ENCODE measurements at regions not wholly inside any gene's neighbourhood (a gene's known extent, or its start where the extent isn't known, plus 50 kb on each side); places are given as distances from the start of the nearest gene placed in this dataset.

DNA sequence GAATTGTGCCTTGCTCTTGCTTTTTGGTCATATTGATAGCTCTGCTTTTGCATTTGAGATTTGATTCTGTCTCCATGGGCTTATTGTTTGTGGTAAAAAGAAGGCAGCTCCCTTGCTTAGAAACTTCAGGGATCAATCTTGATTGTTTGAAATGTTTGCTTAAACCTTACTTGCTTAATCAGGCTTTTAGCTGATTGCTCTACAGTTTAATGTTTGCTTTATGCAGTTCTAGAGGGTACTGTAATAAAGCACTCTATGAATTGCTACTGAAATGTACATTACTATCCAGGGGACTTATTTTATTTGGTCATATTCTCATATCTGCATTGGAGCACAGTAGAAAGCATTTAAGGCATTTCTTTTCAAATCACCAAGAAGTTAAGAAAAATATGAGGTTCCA, 545.4 kb upstream of the HS3ST5 start:
- TF ChIP-seq, protein P1, sequence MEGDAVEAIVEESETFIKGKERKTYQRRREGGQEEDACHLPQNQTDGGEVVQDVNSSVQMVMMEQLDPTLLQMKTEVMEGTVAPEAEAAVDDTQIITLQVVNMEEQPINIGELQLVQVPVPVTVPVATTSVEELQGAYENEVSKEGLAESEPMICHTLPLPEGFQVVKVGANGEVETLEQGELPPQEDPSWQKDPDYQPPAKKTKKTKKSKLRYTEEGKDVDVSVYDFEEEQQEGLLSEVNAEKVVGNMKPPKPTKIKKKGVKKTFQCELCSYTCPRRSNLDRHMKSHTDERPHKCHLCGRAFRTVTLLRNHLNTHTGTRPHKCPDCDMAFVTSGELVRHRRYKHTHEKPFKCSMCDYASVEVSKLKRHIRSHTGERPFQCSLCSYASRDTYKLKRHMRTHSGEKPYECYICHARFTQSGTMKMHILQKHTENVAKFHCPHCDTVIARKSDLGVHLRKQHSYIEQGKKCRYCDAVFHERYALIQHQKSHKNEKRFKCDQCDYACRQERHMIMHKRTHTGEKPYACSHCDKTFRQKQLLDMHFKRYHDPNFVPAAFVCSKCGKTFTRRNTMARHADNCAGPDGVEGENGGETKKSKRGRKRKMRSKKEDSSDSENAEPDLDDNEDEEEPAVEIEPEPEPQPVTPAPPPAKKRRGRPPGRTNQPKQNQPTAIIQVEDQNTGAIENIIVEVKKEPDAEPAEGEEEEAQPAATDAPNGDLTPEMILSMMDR (IDR thresholded peaks at IDR 0.05 in 8 of 11, conservative IDR thresholded peaks at IDR 0.05 in 3 of 11): no peak
- TF ChIP-seq POLR2A (IDR thresholded peaks at IDR 0.05) (no peak), POLR2AphosphoS5 (IDR thresholded peaks at IDR 0.05) (no peak)
